ENCODE measurements at regions not wholly inside any gene's neighbourhood (a gene's known extent, or its start where the extent isn't known, plus 50 kb on each side); places are given as distances from the start of the nearest gene placed in this dataset.
"Not testable (repeated sequence)": the region's sequence is repeated elsewhere in the genome, so short reads cannot be mapped to it uniquely, and the experiment has no call there.

DNA sequence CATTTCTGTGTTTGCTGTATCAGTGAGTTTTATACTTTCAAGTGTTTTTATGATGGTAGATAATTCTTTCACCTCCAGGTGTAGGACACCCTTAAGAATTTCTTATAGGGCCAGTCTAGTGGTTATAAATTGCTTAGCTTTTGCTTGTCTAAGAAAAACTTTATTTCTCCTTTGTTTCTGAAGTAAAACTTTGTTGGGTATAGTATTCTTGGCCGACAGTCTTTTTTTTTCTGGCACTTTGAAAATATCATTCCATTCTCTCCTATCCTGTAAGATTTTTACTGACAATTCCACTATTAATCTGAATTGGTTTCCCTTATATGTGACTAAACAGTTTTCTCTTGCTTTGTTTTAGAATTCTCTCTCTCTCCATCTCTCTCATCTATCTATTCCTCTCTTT lies 118.7 kb upstream of the LRRTM4 start:
- no peak overlapping the region for H3K9ac ChIP-seq (ENCODE audit: low read length)
- no peak for DNase-seq (ENCODE audit: low read depth)
- H3K9me3 ChIP-seq (ENCODE audit: control insufficient read depth, low read length): peaks cover 16% of the 10 kb centered on the region
- H3K4me1 ChIP-seq (ENCODE audit: control insufficient read depth, insufficient read depth, low read length): no peaks in the 10 kb centered on the region
- no peaks in the 10 kb centered on the region for H3K36me3 ChIP-seq (ENCODE audit: control insufficient read depth, insufficient read depth, low read length, severe bottlenecking)
- H3K4me3 ChIP-seq (ENCODE audit: low read length): no peak overlapping the region
- H3K27me3 ChIP-seq (replicated peaks; ENCODE audit: control insufficient read depth, insufficient read depth, low read length): no peaks in the 10 kb centered on the region

DNA sequence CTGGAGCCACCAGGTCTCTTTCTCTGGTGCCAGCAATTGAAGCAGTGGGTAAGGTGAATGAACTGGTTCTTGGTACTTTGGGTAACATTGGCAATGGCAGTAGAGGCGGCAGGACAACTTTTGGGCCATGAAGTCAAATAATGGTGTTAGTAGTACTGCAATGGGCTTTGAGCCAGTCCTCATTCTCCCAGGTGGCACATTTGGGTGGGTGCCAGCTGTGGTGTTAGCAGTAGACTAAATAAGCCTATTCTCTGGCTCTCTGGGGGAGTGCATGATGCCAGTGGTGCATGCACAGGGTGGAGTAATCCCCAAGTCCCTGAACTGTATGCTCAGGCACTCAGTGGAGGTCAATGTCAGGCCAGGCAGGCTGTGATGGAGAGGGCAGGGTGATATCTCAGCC lies 120.2 kb upstream of the LRRTM4 start:
- no peak overlapping the region for H3K4me3 ChIP-seq (ENCODE audit: low read length)
- no peak overlapping the region for H3K9ac ChIP-seq (ENCODE audit: low read length)
- no peak for DNase-seq (ENCODE audit: low read depth)
- H3K4me1 ChIP-seq (ENCODE audit: control insufficient read depth, insufficient read depth, low read length): no peaks in the 10 kb centered on the region
- H3K36me3 ChIP-seq (ENCODE audit: control insufficient read depth, insufficient read depth, low read length, severe bottlenecking): no peaks in the 10 kb centered on the region
- peaks cover 16% of the 10 kb centered on the region for H3K9me3 ChIP-seq (ENCODE audit: control insufficient read depth, low read length)
- no peaks in the 10 kb centered on the region for H3K27me3 ChIP-seq (replicated peaks; ENCODE audit: control insufficient read depth, insufficient read depth, low read length)

DNA sequence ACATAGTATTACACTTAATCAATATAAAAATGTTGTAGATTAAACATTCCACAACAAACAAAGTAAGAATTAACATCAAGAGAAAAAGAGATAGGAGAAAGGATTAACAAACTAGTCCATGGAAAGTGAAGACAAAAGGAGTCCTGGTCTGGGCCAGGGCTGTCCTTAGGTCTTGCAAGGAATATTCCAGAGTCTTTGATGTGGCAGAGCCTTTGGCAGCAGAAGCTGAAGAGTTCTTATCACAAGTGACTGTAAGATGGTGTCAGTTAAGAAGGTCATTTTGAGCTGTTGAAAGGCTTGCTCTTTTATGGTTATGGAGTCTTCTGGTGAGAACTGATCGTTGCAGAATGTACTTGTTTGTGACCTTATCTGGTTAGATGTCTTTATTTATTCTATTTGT lies 127.7 kb upstream of the LRRTM4 start:
- no peaks in the 10 kb centered on the region for H3K36me3 ChIP-seq (ENCODE audit: control insufficient read depth, insufficient read depth, low read length, severe bottlenecking)
- no peak overlapping the region for H3K4me3 ChIP-seq (ENCODE audit: low read length)
- no peaks in the 10 kb centered on the region for H3K27me3 ChIP-seq (replicated peaks; ENCODE audit: control insufficient read depth, insufficient read depth, low read length)
- no peaks in the 10 kb centered on the region for H3K9me3 ChIP-seq (ENCODE audit: control insufficient read depth, low read length)
- no peak overlapping the region for H3K9ac ChIP-seq (ENCODE audit: low read length)
- DNase-seq (ENCODE audit: low read depth): no peak
- H3K4me1 ChIP-seq (ENCODE audit: control insufficient read depth, insufficient read depth, low read length): no peaks in the 10 kb centered on the region

DNA sequence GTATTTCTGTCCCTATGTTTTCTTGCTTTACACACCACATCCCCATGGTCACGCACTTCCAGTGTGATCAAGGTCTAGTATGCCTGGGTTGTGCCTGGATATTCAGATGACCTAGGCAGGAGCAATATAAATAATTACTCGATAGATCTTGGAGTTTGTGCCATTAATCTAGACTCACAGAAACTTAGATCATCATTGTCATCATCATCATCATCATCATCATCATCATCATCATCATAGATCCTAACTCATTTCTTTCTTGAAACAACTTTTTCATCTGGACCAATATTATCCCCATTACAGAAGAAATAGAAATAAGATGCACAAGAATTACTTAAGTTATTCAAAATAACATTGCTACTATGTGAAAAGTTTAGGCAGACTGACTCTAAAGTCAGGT lies 130.3 kb upstream of the LRRTM4 start:
- Histone ChIP-seq H3K9me3 (ENCODE audit: control insufficient read depth, low read length) (no peaks in the 10 kb centered on the region), H3K9ac (ENCODE audit: low read length) (no peak overlapping the region), H3K27me3 (replicated peaks; ENCODE audit: control insufficient read depth, insufficient read depth, low read length) (no peaks in the 10 kb centered on the region), H3K4me3 (ENCODE audit: low read length) (no peak overlapping the region), H3K4me1 (ENCODE audit: control insufficient read depth, insufficient read depth, low read length) (no peaks in the 10 kb centered on the region), H3K36me3 (ENCODE audit: control insufficient read depth, insufficient read depth, low read length, severe bottlenecking) (no peaks in the 10 kb centered on the region)
- DNase-seq (ENCODE audit: low read depth): no peak

DNA sequence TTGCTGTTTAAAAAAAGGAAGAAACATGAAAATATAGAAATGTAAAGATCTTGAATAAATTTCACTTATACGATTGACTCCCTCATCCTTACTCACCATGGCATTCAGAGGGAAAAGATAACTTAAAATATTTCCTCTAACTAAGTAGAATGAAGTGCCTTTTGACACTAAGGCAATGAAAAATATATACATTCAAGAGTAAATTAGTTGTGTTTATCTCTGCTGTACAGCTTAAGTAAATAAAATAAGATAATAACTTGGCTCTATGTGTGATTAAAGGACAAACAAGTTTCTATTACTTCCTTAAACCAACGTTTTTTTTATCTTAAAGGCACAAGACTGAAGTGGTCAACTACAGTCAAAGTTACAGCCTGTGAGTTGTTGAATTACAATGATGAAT lies 142.3 kb upstream of the LRRTM4 start:
- Histone ChIP-seq H3K9ac (ENCODE audit: low read length) (no peak overlapping the region), H3K4me1 (ENCODE audit: control insufficient read depth, insufficient read depth, low read length) (no peaks in the 10 kb centered on the region), H3K4me3 (ENCODE audit: low read length) (no peak overlapping the region), H3K9me3 (ENCODE audit: control insufficient read depth, low read length) (peaks cover 3% of the 10 kb centered on the region), H3K36me3 (ENCODE audit: control insufficient read depth, insufficient read depth, low read length, severe bottlenecking) (no peaks in the 10 kb centered on the region), H3K27me3 (replicated peaks; ENCODE audit: control insufficient read depth, insufficient read depth, low read length) (no peaks in the 10 kb centered on the region)
- DNase-seq (ENCODE audit: low read depth): no peak

DNA sequence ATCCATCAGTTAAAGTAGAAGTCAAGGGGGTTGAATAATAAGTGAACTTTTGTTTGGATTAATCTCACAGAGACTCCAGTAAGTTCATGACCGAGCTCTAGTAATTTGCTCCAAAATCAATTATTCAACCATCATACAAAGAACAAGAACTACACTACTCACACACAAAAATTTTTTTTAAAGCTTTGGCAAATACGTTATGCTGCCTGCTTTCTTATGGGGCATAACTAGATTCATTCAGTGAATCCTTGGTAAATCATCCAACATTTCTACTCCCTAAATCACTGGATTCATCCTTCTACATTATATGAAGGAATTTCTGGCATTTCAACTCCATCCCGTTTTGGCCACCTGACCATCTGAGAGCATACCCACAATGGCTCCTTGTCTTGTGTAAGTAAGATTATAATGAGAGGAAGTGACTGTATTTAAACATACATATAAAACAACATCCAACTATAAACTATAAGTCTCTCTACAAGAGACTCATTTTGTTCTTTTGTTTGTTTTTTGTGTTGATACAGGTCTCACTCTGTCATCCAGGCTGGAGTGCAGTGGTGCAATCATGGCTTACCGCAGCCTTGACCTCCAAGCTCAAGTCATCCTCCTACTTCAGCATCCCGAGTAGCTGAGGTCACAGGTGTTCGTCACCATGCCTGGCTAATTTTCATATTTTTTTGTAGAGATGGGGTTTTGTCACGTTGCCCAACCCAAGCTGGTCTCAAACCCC lies 144.2 kb upstream of the LRRTM4 start:
- Histone ChIP-seq H3K27me3 (replicated peaks; ENCODE audit: control insufficient read depth, insufficient read depth, low read length) (no peaks in the 10 kb centered on the region), H3K4me1 (ENCODE audit: control insufficient read depth, insufficient read depth, low read length) (no peaks in the 10 kb centered on the region), H3K9me3 (ENCODE audit: control insufficient read depth, low read length) (peaks cover 3% of the 10 kb centered on the region), H3K4me3 (ENCODE audit: low read length) (no peak overlapping the region), H3K9ac (ENCODE audit: low read length) (no peak overlapping the region), H3K36me3 (ENCODE audit: control insufficient read depth, insufficient read depth, low read length, severe bottlenecking) (no peaks in the 10 kb centered on the region)
- no peak for DNase-seq (ENCODE audit: low read depth)

DNA sequence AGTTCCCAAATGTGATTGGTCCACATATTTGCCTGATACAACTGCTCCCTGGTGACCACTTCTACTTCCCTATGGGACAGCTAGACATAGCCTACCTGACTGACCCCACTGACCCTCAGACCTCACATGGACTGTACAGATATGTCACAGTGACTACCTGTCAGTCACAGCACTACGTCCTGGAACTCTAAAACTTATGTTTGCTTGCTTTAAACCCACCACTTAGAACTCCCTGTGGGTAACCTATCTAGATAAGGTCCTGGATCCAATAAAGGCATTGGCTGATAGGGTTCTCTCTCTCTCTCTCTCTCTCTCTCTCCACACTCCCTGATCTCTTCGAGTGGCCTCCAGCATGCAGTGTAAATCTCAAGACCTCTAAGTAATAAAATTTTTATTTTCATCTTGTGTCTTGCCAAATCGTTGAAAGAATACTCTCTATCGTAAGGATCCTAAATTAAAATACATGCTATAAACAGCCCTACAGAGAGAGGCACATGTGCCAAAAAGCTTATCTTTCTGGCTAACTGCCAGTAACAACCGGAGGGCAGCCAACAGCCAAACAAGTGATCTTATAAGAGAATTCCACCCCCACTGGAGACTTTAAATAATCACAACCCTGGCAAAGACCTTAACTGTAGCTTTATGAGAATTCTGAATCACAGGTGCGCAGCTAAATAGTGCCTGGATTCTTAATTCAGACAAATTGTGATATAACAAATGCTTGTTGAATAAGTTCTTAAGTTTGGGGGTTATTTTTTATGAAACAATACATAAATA lies 162.6 kb upstream of the LRRTM4 start:
- H3K4me1 ChIP-seq (ENCODE audit: control insufficient read depth, insufficient read depth, low read length); H3K36me3 ChIP-seq (ENCODE audit: control insufficient read depth, insufficient read depth, low read length, severe bottlenecking); H3K4me3 ChIP-seq (ENCODE audit: low read length); H3K9me3 ChIP-seq (ENCODE audit: control insufficient read depth, low read length); H3K9ac ChIP-seq (ENCODE audit: low read length); DNase-seq (ENCODE audit: low read depth); H3K27me3 ChIP-seq (replicated peaks; ENCODE audit: control insufficient read depth, insufficient read depth, low read length): not testable (repeated sequence)

DNA sequence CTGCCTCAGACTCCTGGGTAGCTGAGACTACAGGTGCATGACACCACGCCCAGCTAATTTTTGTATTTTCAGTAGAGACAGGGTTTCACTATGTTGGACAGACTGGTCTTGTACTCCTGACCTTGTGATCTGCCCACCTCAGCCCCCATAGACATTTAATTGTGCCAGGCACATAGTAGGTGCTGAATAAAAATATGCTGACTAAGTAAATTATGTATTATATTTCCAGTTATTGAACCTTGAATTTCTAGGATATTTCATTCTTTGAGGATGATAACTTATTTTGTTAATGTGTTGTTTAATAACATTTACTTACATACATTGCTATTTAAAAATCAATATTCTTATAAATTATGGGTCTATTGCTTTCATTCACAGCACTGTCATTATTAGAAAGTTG lies 190.4 kb upstream of the LRRTM4 start:
- Histone ChIP-seq H3K9me3 (ENCODE audit: control insufficient read depth, low read length) (no peaks in the 10 kb centered on the region), H3K4me3 (ENCODE audit: low read length) (no peak overlapping the region), H3K27me3 (replicated peaks; ENCODE audit: control insufficient read depth, insufficient read depth, low read length) (no peaks in the 10 kb centered on the region)

DNA sequence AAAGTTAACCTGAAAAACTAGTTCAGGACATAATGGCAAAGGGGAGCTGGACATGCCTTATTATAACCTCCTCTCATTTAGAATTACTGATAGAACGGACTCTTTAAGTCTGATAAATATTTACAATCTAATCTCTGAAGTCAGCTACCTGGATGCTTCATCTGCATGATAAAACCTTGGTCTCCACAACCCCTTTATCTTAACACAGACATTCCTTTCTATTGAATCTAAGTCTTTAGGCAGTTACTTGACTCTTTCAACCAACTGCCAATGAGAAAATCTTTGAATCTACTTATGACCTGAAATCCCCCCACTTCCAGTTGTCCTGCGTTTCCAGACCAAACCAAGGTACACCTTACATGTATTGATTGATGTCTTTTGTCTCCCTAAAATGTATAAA lies 191.2 kb upstream of the LRRTM4 start:
- no peaks in the 10 kb centered on the region for H3K27me3 ChIP-seq (replicated peaks; ENCODE audit: control insufficient read depth, insufficient read depth, low read length)
- H3K9me3 ChIP-seq (ENCODE audit: control insufficient read depth, low read length): no peaks in the 10 kb centered on the region
- no peak for DNase-seq (ENCODE audit: low read depth)
- H3K4me1 ChIP-seq (ENCODE audit: control insufficient read depth, insufficient read depth, low read length): no peaks in the 10 kb centered on the region
- H3K4me3 ChIP-seq (ENCODE audit: low read length): no peak overlapping the region
- H3K36me3 ChIP-seq (ENCODE audit: control insufficient read depth, insufficient read depth, low read length, severe bottlenecking): no peaks in the 10 kb centered on the region
- H3K9ac ChIP-seq (ENCODE audit: low read length): no peak overlapping the region

More for the DNA sequence above, 190.4 kb upstream of the LRRTM4 start:
- DNase-seq (ENCODE audit: low read depth): no peak
- Histone ChIP-seq H3K36me3 (ENCODE audit: control insufficient read depth, insufficient read depth, low read length, severe bottlenecking) (no peaks in the 10 kb centered on the region), H3K9ac (ENCODE audit: low read length) (no peak overlapping the region), H3K4me1 (ENCODE audit: control insufficient read depth, insufficient read depth, low read length) (no peaks in the 10 kb centered on the region)

DNA sequence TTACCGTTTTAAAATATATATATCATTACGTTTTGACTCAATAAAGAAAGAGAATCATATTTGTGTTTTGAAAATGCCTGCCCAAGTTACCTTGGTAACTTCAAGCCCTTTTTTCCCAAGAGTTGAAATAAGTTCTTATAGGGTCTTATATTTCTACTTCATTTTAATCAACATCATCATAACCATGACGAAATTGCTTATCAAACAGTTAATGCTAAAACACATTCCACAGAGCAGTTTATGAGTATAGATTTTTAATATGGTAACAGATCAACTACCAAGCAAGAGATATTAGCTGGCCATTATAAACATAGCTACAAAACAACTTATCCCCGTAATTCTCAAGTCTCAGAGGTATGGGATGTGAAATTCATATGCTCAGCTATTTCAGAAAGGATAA lies 197.9 kb upstream of the LRRTM4 start:
- Histone ChIP-seq H3K27me3 (replicated peaks; ENCODE audit: control insufficient read depth, insufficient read depth, low read length) (no peaks in the 10 kb centered on the region), H3K9me3 (ENCODE audit: control insufficient read depth, low read length) (no peaks in the 10 kb centered on the region), H3K36me3 (ENCODE audit: control insufficient read depth, insufficient read depth, low read length, severe bottlenecking) (no peaks in the 10 kb centered on the region), H3K9ac (ENCODE audit: low read length) (no peak overlapping the region), H3K4me3 (ENCODE audit: low read length) (no peak overlapping the region), H3K4me1 (ENCODE audit: control insufficient read depth, insufficient read depth, low read length) (no peaks in the 10 kb centered on the region)
- DNase-seq (ENCODE audit: low read depth): no peak

DNA sequence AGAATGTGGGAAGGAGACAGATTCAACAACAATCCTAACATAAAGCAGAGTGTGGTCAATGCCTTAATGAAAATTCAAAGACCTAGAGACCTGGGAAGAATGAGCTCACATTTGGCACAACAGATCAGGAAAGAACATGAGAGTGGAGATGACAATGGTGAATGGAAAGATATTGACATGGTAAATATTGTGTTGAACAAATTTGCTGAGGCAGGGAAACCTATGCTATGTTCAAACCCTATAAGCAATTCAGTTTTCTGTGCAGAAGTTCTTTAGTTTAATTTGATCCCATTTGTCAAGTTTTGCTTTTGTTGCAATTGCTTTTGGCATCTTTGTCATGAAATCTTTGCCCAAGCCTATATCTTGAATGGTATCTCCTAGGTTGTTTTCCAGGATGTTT lies 199.4 kb upstream of the LRRTM4 start:
- no peak overlapping the region for H3K4me3 ChIP-seq (ENCODE audit: low read length)
- H3K36me3 ChIP-seq (ENCODE audit: control insufficient read depth, insufficient read depth, low read length, severe bottlenecking): no peaks in the 10 kb centered on the region
- no peaks in the 10 kb centered on the region for H3K27me3 ChIP-seq (replicated peaks; ENCODE audit: control insufficient read depth, insufficient read depth, low read length)
- no peaks in the 10 kb centered on the region for H3K9me3 ChIP-seq (ENCODE audit: control insufficient read depth, low read length)
- no peak for DNase-seq (ENCODE audit: low read depth)
- H3K4me1 ChIP-seq (ENCODE audit: control insufficient read depth, insufficient read depth, low read length): no peaks in the 10 kb centered on the region
- no peak overlapping the region for H3K9ac ChIP-seq (ENCODE audit: low read length)
